ENCODE measurements at regions not wholly inside any gene's neighbourhood (a gene's known extent, or its start where the extent isn't known, plus 50 kb on each side); places are given as distances from the start of the nearest gene placed in this dataset.

DNA sequence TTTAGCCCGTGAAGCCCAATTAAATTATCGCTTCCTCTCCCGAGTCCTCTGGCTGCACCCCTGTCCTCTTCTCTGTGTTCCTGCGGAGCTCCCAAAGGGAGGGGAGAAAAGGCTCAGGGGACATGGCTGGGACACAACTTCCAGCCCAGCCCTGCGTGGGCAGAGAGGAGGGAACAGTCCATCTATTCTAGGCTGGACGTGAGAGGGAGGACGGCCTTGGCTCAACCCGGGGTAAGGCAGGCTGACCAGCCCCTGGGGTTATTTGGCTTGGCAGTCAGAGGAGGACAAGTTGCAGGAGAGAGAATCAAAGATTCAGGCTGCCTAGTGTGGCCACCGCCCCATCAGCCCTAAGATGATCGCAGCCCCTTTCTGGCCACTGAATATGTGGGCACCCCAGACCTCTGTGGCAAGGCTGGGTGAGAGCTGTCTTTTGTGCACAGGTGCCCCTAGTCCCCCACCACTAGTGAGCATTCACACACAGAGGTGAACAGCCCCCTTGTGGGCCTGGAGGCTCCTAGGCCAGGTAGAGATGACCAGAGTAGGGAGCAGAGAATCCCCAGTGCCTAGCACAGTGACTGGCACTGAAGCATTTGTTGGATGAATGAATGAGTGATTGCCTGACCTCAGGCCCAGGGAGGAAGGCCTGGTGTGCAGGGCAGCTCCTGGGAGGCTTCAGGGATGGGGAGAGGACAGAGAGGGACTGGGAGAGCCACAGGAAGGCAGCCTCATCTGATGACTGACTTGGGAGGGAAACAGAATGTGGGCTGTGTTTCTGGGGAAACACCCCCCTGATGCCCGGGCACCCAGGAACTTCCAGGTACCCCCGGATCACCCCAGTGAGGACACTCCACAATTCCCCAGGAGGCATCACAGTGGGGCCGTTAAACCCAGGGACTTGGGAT is 133.9 kb downstream of the C9orf50 start:
- DNase-seq: peak; percentile 36

DNA sequence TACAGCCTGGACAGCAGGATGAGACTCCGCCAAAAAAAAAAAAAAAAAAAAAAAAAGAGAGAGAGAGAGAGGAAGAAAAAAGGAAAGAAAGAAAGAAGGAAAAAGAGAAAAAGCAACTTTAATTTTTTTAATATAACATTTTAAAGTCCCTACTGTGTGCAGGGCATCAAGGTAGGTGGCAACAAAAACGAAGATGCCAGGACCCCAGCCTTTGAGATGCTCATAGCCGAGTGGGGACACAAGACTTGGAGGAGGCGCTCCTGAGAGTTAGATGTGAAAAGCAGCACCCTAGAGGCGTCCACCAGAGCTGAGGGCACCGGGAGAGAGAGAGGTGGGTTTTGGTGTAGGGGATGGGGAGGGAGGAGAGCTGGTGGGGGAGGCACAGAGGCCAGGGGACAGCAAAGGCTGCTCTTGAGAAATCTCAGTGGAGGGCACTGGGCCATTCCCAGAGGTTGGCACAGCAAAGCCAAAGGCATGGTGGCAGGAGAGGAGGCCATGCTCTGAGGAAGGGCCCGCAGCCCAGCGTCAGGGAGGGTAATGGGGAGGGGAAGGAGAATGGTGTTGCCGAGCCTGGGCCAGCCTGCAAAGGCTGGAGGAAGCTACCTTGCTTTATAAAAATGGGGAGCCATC is 135.6 kb downstream of the C9orf50 start:
- peak; percentile 33 for DNase-seq

DNA sequence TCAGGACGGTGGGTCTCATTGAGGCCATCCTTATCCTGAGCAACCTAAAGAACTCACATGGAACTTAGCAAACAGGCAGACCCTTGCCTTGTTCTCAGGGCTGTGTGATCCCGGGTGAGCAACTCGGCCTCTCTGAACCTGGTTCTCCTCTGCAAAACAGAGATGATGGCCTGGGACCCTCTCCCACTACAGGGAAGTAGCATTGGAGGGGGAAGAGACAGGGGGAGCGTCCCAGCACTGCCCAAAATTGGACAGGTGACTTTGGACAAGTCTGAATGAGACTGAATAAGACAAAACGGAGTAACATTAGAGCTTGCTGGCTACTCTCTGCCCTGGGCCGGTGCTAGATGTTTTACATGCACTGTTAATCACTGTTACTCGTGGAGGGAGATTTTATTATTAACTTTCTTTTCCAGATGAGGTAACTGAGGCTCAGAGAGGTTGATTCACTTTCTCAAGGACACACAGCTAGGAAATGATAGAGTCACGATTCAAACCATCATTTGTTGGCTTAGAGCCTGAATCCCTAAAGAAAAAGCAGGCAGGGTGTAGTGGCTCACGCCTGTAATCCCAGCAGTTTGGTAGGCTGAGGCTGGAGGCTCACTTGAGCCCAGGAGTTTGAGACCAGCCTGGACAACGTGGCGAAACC is 136.4 kb downstream of the C9orf50 start:
- DNase-seq: no peak

DNA sequence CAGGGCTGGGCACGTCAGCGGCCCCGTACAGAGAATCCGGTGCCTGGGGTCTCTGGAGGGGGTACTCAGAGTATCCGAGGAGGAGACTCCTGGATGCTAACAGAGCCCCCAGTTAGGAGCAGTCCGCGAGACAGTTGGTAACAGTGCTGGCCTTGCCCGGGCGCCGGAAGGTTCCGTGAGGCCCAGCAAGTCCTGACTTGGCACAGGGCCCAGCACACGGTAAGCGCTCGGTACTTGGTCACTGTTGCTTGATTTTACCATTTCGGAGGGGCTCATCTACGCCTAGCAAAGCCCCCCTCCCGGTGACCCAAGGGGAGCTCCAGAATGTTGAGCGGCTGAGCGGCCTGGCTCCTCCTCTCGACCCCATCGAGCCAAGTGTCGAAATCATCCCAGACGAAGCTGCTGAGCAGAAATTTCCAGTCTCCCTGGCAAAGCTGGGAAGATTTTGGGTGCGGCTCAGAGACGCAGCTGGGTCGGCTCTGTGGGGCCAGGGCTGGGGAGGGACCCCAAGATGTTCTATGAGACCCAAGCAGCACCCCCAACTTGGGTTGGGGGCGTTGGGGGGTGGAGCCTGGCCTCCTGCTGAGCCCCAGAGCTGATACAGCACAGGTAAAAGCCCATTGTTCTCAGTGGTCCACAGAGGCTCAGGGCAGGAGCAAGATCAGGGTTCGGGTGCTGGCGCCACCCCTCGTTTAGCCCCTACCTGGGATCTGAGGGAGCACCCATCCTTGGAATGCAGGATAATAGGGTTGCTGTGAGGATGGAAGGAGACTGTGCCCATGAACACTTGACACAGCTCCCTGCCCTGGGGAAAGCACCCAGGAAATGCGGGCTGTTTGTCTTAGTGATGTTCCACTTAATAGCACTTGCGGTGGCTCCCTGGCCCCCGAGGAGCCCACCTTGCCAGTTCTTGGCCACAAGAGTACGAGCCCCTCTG is 137.2 kb downstream of the C9orf50 start:
- peak; percentile 97 for DNase-seq

DNA sequence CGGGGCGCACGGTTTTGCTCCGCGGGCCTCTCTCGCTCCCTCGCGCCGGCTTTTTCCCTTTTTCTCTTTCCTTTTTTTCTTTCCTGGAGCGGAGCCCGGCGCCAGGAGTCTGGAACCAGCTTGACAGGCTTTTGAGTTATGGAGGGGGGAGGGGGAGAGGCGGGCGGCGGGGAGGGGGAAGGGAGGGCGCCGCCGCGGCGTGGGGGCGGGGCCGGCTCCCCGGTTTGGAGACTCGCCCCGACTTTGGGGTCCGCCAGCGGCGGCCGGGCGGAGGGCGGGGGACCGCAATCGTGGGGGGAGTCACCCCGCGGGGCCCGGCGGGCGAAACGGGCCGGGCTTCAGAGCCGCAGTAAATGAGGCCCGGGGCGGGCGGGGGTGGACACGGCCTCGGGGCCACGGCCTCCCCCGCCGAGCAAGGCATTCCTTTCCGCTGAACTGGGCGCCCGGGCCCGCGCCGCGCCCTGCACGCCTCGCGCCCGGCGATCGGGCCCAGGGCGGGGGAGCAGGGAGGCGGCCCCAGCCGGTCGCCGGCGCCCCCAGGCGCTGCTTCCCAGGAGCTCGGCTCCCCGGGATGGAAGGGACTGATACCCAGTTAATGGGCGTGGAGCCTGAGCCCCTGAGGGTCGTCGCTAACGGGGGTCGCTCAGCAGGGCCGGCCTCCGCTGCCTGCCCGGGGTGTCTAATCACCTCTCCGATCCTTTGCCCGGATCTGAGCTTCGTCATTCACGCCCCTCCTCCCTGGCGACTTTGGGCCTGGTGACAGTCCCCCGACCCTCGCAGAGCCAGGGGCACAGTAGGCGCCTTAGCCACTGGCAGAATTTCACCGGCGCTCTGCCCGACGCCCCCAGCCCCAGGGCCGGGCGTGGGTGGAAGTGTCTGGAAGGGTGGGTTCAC is 138.1 kb downstream of the C9orf50 start:
- peak; percentile 92 for DNase-seq

DNA sequence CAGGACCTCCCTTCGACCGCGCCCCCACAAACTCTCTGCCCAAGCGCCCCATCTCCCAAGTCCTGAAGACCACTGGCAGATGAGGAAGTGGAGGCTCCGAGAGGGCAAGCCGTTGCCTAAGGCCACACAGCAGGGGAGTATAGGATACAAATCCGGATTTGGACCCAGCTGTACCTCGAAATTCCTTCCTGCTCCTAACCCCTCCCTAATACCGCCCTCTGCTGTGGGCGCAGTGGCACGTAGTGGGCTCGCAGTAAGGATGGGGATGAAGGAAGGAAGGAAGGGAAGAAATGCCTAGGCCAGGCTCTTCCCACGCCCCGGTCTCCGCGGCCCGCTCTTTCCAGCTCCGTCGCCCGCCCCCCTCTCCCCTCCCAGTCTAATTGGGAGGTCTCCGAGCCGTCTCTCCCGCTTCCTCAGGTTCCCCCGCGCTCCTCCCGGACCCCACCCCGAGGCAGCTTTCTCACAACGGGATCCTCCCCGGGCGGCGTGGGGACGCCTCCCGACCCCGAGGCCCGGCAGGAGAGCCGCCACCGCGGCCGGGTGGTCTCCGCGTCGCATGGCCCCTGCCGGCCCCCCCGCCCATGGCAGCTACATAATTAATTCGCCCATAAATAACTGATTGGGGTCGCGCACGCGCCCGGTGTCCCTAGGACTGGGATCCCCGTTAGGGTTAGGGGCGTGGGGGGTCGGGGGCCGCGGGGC is 138.9 kb downstream of the C9orf50 start:
- DNase-seq: peak; percentile 78

DNA sequence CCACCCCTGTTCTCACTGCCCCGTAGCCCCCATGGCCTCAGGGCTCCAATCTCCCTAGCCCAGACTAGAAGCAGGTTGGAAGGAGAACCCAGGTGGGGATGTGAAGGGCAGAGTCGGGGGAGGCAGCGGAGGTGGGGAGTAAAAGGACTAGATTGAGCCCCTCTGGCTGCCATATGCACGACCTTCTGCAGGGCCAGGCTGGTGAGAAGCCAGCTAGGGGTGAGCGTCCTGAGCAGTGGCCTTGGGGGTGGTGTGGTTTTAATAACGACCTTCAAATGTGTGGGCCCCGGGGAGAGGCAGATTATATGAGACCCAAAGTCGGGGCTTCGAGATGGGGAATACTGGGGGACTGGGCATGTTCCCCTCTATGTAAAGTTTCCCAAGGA is 139.5 kb downstream of the C9orf50 start:
- DNase-seq: peak; percentile 37

DNA sequence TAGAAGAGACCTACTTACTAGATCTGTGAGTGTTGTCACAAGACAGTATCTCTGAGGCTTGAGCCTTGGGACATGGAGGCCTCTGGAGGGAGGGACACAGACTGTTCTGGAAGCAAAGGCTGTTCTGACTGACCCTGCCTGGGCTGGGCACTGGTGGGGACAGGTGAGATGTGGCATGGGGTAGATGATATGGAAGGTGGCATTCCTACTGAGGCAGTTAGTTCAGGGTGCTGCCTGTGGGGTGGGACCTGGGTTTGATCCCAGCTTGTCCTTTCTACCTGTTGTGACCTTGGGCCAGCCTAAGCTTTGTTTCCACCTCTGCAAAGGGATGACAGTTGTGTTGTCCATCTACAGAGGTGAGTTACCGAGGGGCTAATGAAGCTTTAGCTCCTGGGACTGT is 140.2 kb downstream of the C9orf50 start:
- no peak for DNase-seq

DNA sequence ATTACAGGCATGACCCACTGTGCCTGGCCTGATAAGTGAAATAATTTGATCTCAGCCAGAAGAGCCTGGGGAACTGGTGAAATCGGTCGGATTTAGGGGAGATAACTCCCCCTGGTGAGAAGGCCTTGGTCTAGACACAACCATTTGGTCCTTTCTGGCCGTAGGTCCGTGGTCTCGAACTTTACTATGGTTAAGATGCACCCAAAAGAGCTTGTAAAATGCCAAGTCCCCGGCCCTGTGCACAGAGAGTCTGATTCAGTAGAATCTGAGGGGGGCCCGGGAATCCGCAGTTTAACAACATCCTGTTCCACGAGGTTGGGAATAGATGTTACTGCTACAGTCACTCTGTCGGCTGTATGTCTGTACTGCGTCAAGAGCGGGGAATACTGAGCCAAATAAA is 140.7 kb downstream of the C9orf50 start:
- peak; percentile 53 for DNase-seq

DNA sequence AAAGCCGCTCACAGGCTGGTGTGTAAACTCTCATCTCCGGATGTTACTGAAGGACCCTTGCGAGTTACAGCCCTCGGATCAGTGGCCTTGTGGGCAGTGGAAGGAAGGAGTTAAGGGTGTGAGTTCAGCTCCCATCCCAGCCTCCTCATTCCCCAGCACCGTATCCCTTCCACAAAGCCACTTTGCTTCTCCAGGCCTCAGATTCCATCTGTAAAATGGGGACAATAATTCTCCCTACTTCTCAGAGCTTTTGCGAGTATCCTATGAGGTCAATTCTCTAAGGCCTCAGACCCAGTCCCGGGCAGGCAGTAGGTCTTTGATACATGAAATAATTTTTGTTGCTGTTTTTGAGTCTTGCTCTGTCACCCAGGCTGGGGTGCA is 141.3 kb downstream of the C9orf50 start:
- no peak for DNase-seq

DNA sequence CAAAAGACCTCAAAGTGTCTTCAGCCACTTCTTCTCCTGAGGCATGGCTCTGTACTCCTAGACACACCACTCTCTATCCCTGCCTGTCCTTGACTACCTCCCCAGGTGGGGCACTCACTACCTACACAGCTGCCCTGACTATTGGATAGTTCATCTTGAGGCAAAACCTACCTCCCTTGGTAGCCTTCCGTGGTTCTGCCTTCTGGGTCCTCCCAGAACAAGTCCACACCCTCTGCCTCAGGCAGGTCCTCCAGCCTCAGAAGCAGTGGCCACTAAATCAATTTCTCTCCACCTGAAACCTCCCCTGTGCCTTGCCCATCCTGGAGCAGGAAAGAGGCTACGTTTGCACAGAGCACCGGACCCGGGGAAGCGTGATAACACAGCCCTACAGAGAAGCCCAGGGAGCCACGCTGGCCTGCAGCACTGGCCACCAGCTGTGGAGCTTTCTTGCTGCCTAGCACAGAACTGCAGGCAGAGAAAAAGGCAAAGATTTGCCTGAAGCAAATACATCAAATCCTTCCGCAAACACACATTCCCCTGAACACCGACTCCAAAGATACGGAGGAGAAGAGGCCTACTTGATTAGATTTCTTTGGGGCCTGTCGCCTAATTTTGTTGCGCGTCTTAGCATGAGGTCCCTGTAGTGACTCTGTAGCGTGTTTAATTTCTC is 141.8 kb downstream of the C9orf50 start:
- DNase-seq: no peak

DNA sequence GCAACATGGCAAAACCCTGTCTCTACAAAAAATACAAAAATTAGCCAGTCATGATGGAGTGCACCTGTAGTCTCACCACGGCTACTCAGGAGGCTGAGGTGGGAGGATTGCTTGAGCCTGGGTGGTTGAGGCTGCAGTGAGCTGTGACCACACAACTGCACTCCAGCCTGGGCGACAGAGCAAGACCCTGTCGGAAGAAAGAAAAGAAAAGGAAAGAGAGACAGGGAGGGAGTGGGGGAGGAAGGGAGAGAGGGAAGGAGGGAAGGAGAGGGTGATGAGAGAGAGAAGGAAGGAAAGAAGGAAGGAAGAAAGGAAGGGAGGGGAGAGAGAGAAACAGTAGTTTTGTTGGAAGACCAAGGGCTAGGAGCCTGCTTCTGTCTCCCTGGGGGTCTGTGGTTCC is 142.4 kb downstream of the C9orf50 start:
- DNase-seq: no peak

DNA sequence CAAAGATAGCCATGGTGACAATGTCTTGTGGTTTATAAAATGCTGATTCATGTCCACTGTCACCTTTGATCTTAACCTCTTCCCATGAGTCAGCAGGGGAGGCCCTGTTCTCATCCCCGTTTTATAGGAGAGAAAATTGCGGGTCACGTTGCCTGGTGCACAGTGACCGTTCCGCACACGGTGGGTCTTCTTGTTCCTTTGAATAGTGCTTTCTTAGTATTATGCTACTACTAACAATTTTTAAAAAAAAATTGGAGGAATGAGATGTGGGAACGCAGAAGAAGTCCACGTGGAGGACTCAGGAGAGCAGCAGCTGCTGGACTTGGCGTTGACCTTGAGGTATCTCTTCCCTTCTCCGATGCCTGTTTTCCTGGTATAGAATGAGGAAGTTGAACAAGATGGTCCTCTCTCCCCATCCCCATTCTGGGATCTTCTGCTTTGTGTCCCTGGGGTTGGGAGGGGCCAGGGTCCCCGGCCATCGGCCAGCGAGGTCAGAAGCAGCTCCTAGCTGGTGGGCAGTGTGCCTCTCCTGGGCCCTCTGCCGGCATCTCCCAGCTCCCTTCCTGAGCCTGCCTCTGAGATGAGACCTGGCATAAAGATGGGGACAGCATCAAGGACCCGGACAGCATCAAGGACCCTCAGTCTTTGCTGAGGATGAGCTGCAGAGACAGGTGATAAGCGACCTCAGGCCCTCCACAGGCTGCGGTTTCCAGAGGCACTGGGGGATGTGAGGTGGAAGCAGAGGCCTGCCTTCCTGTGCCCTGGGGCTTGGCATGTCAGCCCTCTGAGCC is 143.9 kb downstream of the C9orf50 start:
- DNase-seq: peak; percentile 25

DNA sequence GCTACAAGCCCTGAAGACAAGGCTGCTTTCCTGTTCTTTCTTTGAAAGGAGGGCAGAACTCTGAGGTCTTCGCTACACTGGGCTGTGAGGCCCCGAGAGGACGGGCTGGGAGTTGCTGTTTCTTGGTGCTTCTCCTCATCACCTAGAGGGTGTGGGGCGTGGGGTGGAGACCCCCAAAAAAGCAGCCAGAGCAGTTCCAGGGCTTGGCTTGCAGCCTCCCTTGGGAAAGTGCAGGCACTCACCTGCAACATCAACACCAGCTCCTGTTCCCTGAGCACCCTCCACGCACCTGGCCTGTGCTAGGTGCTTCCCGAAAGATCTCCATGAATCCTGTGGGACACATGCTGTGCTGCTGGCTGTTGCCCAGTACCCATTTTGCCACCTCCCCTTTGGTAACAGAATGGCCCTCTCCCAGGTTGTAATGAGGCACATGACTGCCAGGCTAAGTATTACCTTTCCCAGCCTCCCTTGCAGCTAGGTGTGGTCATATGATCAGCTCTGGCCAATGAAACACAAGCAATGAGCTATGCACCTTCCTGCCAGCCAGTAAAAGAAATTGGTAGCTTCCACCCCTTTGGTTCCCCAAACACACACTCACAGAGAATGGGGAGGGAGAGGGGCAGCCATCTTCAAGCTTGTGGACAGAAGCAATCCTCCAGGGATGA is 146.0 kb downstream of the C9orf50 start:
- DNase-seq: no peak

DNA sequence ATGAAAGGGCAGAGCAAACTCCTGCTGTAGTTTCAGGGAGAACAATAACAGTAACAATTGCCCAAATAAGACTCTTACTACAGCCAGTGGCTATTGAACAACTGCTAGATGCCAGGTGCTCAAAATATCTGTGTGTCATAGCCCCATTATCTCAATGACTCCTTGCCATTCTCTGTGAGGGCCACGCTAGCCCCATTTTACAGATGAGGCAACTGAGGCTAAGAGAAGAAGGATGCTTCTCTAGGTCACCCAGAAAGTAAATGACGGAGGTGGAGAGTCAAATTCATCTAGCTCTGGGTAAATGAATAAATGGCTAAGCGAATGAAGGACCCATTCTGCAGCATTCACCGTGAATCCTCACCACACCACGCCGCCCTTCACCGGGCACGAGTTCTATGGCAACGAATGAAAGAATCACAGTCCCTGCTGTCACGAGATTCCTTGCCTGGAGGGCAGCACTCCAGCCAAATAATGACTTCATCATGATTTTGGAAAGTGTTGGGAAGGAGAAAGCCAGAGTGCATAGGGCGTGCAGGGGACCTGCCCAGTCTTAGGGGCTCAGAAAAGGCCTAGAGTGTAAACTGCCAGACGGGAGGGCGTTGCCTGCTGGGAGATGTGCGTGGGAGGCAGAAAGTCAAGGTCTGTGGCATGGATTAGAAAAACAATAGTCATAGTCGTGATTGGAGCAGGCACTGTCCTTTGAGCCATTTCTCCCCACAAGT is 147.2 kb downstream of the C9orf50 start:
- DNase-seq: peak; percentile 51

DNA sequence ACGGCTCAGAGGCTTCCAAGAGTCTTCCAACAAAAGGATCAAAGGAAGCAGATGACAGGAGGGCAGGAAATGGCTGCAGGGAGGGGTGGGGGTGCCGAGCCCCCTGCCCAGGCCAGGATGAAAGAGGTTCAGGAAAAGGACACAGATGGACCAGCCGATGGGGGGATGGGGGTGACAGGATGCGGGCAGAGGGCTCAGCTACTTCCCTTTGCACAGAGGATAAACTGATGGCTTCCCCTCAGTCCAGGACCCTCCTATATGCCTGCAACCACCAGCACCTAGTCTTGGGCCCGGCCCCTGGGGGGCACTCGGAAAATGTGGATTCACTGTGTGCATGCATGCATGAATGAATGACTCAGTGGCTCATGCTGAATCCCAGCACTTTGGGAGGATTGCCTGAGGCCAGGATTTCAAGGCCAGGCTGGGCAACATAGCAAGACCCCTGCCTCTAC is 148.2 kb downstream of the C9orf50 start:
- peak; percentile 38 for DNase-seq

DNA sequence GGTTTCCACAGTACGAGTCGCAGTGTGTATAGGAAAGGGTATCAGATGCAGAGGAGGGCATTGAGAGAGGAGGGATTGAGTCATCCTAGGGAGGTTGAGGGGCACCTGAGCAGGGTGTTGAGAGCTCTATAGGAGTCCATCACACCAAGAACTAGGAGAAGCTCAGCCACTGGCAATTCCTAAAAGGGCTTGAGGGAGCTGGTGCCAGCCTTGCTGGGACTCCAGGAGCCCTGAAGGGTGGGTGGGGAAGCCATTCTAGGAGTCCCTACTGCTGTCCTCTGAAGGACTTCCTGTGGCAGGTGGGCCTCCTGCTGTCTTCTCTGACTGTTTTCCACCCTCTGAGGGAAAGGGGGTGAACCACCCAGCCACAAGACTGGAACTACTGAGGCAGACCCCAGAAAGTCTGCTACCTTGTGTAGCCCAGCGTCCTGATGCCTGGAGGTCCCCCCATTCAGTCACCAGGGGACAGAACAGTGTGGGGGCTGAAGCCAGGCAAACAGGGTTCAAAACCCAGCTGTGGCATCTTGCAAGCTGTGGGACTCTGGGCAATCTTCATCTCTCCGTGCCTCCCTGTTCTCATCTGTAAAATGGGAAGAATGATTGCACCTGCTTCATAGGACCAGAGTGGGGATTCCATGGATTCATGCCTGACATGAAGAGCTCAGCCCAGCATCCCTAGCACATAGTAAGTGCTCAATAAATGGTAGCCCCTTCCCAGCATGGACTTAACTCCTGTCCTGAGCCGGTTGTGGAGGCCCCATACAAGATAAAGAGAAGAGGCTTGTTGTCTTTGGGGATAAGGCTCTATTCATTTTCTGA is 149.5 kb downstream of the C9orf50 start:
- no peak for DNase-seq

Data from left hindlimb (tissue), 1 donor.